Fibroblast of pulmonary artery (primary cell): ENCODE measurements at regions not wholly inside any gene's neighbourhood (a gene's known extent, or its start where the extent isn't known, plus 50 kb on each side); places are given as distances from the start of the nearest gene placed in this dataset.
"Not testable (repeated sequence)": the region's sequence is repeated elsewhere in the genome, so short reads cannot be mapped to it uniquely, and the experiment has no call there.

ENCODE experiments used
- DNase-seq: peaks from one replicate; pipeline ENCODE4 v3.0.0-alpha.2; 2010; ENCODE audit warnings: low read depth
- H3K4me3 ChIP-seq: replicated peaks from 2 replicates; pipeline ENCODE4 v1.5.1; 2011; ENCODE audit warnings: low read depth, mild to moderate bottlenecking, control low read depth, low read length, moderate library complexity
- CTCF ChIP-seq: IDR thresholded peaks from 2 replicates; pipeline ENCODE4 v1.5.1; 2011; ENCODE audit warnings: mild to moderate bottlenecking, control low read depth, low read length, inconsistent platforms; ENCODE audit errors: missing control alignments

- H3K4me3 ChIP-seq: no peak overlapping the region
- no peak for DNase-seq
- no peak for TF ChIP-seq CTCF
Observed at GRCh38 chr1:157269656-157270375, 131.6 kb upstream of the ETV3 start.

- DNase-seq: no peak
- TF ChIP-seq CTCF: no peak
- H3K4me3 ChIP-seq: no peak overlapping the region
Observed at GRCh38 chr1:157262891-157263290, 124.7 kb upstream of the ETV3 start.

GRCh38 chr1:157262422-157262821 lies 124.2 kb upstream of the ETV3 start:
- no peak overlapping the region for H3K4me3 ChIP-seq
- no peak for TF ChIP-seq CTCF
- no peak for DNase-seq

GRCh38 chr1:157255891-157256290 lies 117.7 kb upstream of the ETV3 start:
- H3K4me3 ChIP-seq, DNase-seq: not testable (repeated sequence)

- not testable (repeated sequence) for DNase-seq
Observed at GRCh38 chr1:157254183-157254582, 116.0 kb upstream of the ETV3 start.

GRCh38 chr1:157252473-157252872 lies 114.3 kb upstream of the ETV3 start:
- H3K4me3 ChIP-seq: no peak overlapping the region
- TF ChIP-seq CTCF: no peak

More at GRCh38 chr1:157254183-157254582, 116.0 kb upstream of the ETV3 start:
- H3K4me3 ChIP-seq: not testable (repeated sequence)

GRCh38 chr1:157249739-157250138 lies 111.5 kb upstream of the ETV3 start:
- no peak overlapping the region for H3K4me3 ChIP-seq
- no peak for DNase-seq
- TF ChIP-seq CTCF: no peak

More at GRCh38 chr1:157252473-157252872, 114.3 kb upstream of the ETV3 start:
- DNase-seq: no peak

GRCh38 chr1:157249326-157249725 lies 111.1 kb upstream of the ETV3 start:
- no peak for TF ChIP-seq CTCF
- DNase-seq: no peak
- no peak overlapping the region for H3K4me3 ChIP-seq

- H3K4me3 ChIP-seq, DNase-seq: not testable (repeated sequence)
Observed at GRCh38 chr1:157247764-157248049, 109.5 kb upstream of the ETV3 start.
